Activated T-cell treated with anti-CD3 and anti-CD28 coated beads, Interleukin-2, amount 50 U/mL, for 24 hours (primary cell): ENCODE measurements at regions not wholly inside any gene's neighbourhood (a gene's known extent, or its start where the extent isn't known, plus 50 kb on each side); places are given as distances from the start of the nearest gene placed in this dataset.

ENCODE experiments used
- DNase-seq: peaks from one replicate; pipeline ENCODE4 v3.0.0-alpha.2; 2020
- H3K27ac Mint-ChIP-seq: 2 replicates; pipeline ENCODE4 v1.8.0; 2020; ENCODE audit warnings: mild to moderate bottlenecking, mixed read lengths
- H3K27me3 Mint-ChIP-seq: 2 replicates; pipeline ENCODE4 v1.8.0; 2020; ENCODE audit warnings: mixed read lengths
- H3K36me3 Mint-ChIP-seq: 2 replicates; pipeline ENCODE4 v1.8.0; 2020; ENCODE audit warnings: low read depth, mixed read lengths
- H3K4me1 Mint-ChIP-seq: 2 replicates; pipeline ENCODE4 v1.8.0; 2020; ENCODE audit warnings: low read depth, mixed read lengths
- H3K4me3 Mint-ChIP-seq: 2 replicates; pipeline ENCODE4 v1.8.0; 2020; ENCODE audit warnings: mild to moderate bottlenecking, moderate library complexity, mixed read lengths
- H3K9me3 Mint-ChIP-seq: 2 replicates; pipeline ENCODE4 v1.8.0; 2020; ENCODE audit warnings: mixed read lengths

GRCh38 chr14:78090864-78091263 is 79.3 kb upstream of the NRXN3 start:
- Mint-ChIP-seq H3K36me3 (no peaks in the 10 kb centered on the region), H3K27ac (no peak overlapping the region), H3K27me3 (peaks cover 9% of the 10 kb centered on the region), H3K9me3 (no peaks in the 10 kb centered on the region), H3K4me3 (no peak overlapping the region), H3K4me1 (no peaks in the 10 kb centered on the region)
- DNase-seq: no peak

GRCh38 chr14:78091361-78091760 is 78.8 kb upstream of the NRXN3 start:
- no peak for DNase-seq
- Mint-ChIP-seq H3K27ac (no peak overlapping the region), H3K27me3 (peaks cover 9% of the 10 kb centered on the region), H3K9me3 (no peaks in the 10 kb centered on the region), H3K4me3 (no peak overlapping the region), H3K36me3 (no peaks in the 10 kb centered on the region), H3K4me1 (no peaks in the 10 kb centered on the region)

GRCh38 chr14:78092040-78092439 is 78.1 kb upstream of the NRXN3 start:
- DNase-seq: no peak
- H3K27me3 Mint-ChIP-seq: peaks cover 9% of the 10 kb centered on the region
- H3K4me3 Mint-ChIP-seq: no peak overlapping the region
- H3K9me3 Mint-ChIP-seq: no peaks in the 10 kb centered on the region
- H3K27ac Mint-ChIP-seq: no peak overlapping the region
- no peaks in the 10 kb centered on the region for H3K36me3 Mint-ChIP-seq
- no peaks in the 10 kb centered on the region for H3K4me1 Mint-ChIP-seq

- H3K4me3 Mint-ChIP-seq: no peak overlapping the region
- no peak for DNase-seq
- H3K27ac Mint-ChIP-seq: no peak overlapping the region
- no peaks in the 10 kb centered on the region for H3K27me3 Mint-ChIP-seq
- H3K4me1 Mint-ChIP-seq: no peaks in the 10 kb centered on the region
- H3K36me3 Mint-ChIP-seq: no peaks in the 10 kb centered on the region
- H3K9me3 Mint-ChIP-seq: no peaks in the 10 kb centered on the region
Observed at GRCh38 chr14:78103271-78103670, 66.9 kb upstream of the NRXN3 start.

GRCh38 chr14:78104160-78104559 is 66.0 kb upstream of the NRXN3 start:
- no peak for DNase-seq
- Mint-ChIP-seq H3K4me3 (no peak overlapping the region), H3K27ac (no peak overlapping the region), H3K9me3 (peaks cover 3% of the 10 kb centered on the region), H3K27me3 (no peaks in the 10 kb centered on the region), H3K36me3 (no peaks in the 10 kb centered on the region), H3K4me1 (no peaks in the 10 kb centered on the region)

- Mint-ChIP-seq H3K27me3 (no peaks in the 10 kb centered on the region), H3K27ac (no peak overlapping the region), H3K36me3 (no peaks in the 10 kb centered on the region), H3K9me3 (peaks cover 3% of the 10 kb centered on the region), H3K4me1 (no peaks in the 10 kb centered on the region), H3K4me3 (no peak overlapping the region)
- DNase-seq: no peak
Observed at GRCh38 chr14:78104655-78105054, 65.5 kb upstream of the NRXN3 start.

- Mint-ChIP-seq H3K36me3 (no peaks in the 10 kb centered on the region), H3K27me3 (no peaks in the 10 kb centered on the region), H3K4me1 (no peaks in the 10 kb centered on the region), H3K4me3 (no peak overlapping the region), H3K9me3 (peaks cover 8% of the 10 kb centered on the region), H3K27ac (no peak overlapping the region)
- DNase-seq: no peak
Observed at GRCh38 chr14:78106381-78106780, 63.8 kb upstream of the NRXN3 start.

- Mint-ChIP-seq H3K36me3 (no peaks in the 10 kb centered on the region), H3K27me3 (no peaks in the 10 kb centered on the region), H3K4me3 (no peak overlapping the region), H3K9me3 (peaks cover 8% of the 10 kb centered on the region), H3K27ac (no peak overlapping the region), H3K4me1 (no peaks in the 10 kb centered on the region)
- DNase-seq: no peak
Observed at GRCh38 chr14:78107166-78107565, 63.0 kb upstream of the NRXN3 start.

- Mint-ChIP-seq H3K27ac (no peak overlapping the region), H3K27me3 (peaks cover 3% of the 10 kb centered on the region), H3K4me1 (no peaks in the 10 kb centered on the region), H3K9me3 (peaks cover 2% of the 10 kb centered on the region), H3K4me3 (no peak overlapping the region), H3K36me3 (no peaks in the 10 kb centered on the region)
- no peak for DNase-seq
Observed at GRCh38 chr14:78119440-78119839, 50.7 kb upstream of the NRXN3 start.
